WTC11 (cell line): ENCODE measurements at regions not wholly inside any gene's neighbourhood (a gene's known extent, or its start where the extent isn't known, plus 50 kb on each side); places are given as distances from the start of the nearest gene placed in this dataset.

Source experiments
- ATAC-seq: fragments of 200-7000 bp; cut with Tn5 transposase; 2 replicates; pipeline ENCODE4 v1.10.0; 2021; ENCODE audit warnings: mild to moderate bottlenecking, moderate library complexity
- CTCF ChIA-PET: fragments of 300-600 bp; sonication (Branson Sonifier 250); formaldehyde crosslinking; loops from one replicate; lab custom pipeline; 2021; ENCODE audit warnings: antibody characterized with exemption; lab: Charles Lee
- POLR2A ChIA-PET: fragments of 350-600 bp; sonication (Branson Sonifier 250); formaldehyde crosslinking; loops from one replicate; lab custom pipeline; 2021; ENCODE audit warnings: antibody characterized with exemption; lab: Charles Lee
- DNase-seq: peaks from one replicate; pipeline ENCODE4 v3.0.0; 2021; ENCODE audit warnings: low spot score
- H3K27ac Mint-ChIP-seq: 2 replicates; pipeline ENCODE4 v1.8.0; 2021; ENCODE audit warnings: mixed read lengths
- H3K27me3 Mint-ChIP-seq: 2 replicates; pipeline ENCODE4 v1.8.0; 2021; ENCODE audit warnings: low read depth, mild to moderate bottlenecking, moderate library complexity, mixed read lengths
- H3K36me3 Mint-ChIP-seq: 2 replicates; pipeline ENCODE4 v1.8.0; 2021; ENCODE audit warnings: mixed read lengths
- H3K4me1 Mint-ChIP-seq: 2 replicates; pipeline ENCODE4 v1.8.0; 2022; ENCODE audit warnings: mixed read lengths
- H3K4me3 Mint-ChIP-seq: 2 replicates; pipeline ENCODE4 v1.8.0; 2021; ENCODE audit warnings: mild to moderate bottlenecking, moderate library complexity, mixed read lengths
- H3K9me3 Mint-ChIP-seq: 2 replicates; pipeline ENCODE4 v1.8.0; 2021; ENCODE audit warnings: mixed read lengths
- ATF1 ChIP-seq: sonication (generic); formaldehyde crosslinking; IDR thresholded peaks from 2 replicates; pipeline ENCODE4 v1.8.1; 2023; ENCODE audit warnings: mild to moderate bottlenecking, moderate library complexity, missing genetic modification reagents
- ATF2 ChIP-seq: sonication (generic); formaldehyde crosslinking; IDR thresholded peaks from 2 replicates; pipeline ENCODE4 v1.8.1; 2022; ENCODE audit warnings: low read depth, missing genetic modification reagents, borderline replicate concordance
- CBFB ChIP-seq: sonication (generic); formaldehyde crosslinking; IDR thresholded peaks from 2 replicates; pipeline ENCODE4 v1.8.1; 2022; ENCODE audit warnings: mild to moderate bottlenecking, low read depth, missing genetic modification reagents
- CREB1 ChIP-seq: sonication (generic); formaldehyde crosslinking; IDR thresholded peaks from 2 replicates; pipeline ENCODE4 v1.8.0; 2023; ENCODE audit warnings: mild to moderate bottlenecking, missing genetic modification reagents
- FOXP1 ChIP-seq: sonication (generic); formaldehyde crosslinking; IDR thresholded peaks from 2 replicates; pipeline ENCODE4 v1.8.0; 2022; ENCODE audit warnings: missing genetic modification reagents, mild to moderate bottlenecking, moderate library complexity, borderline replicate concordance
- GRHL2 ChIP-seq: fragments of 250-450 bp; sonication (Bioruptor Pico); IDR thresholded peaks from 2 replicates; pipeline ENCODE4 v1.8.0; 2022; ENCODE audit warnings: mild to moderate bottlenecking, moderate library complexity; ENCODE audit not compliant: insufficient replicate concordance, severe bottlenecking
- HMGXB4 ChIP-seq: sonication (generic); formaldehyde crosslinking; IDR thresholded peaks from 2 replicates; pipeline ENCODE4 v1.8.1; 2023; ENCODE audit warnings: mild to moderate bottlenecking, moderate library complexity, missing genetic modification reagents
- IRF1 ChIP-seq: sonication (generic); formaldehyde crosslinking; IDR thresholded peaks from 2 replicates; pipeline ENCODE4 v1.8.0; 2023; ENCODE audit warnings: missing genetic modification reagents
- IRF2 ChIP-seq: sonication (generic); formaldehyde crosslinking; IDR thresholded peaks from 2 replicates; pipeline ENCODE4 v1.8.0; 2022; ENCODE audit warnings: low read depth, missing genetic modification reagents, borderline replicate concordance
- JUN ChIP-seq: sonication (generic); formaldehyde crosslinking; IDR thresholded peaks from 2 replicates; pipeline ENCODE4 v1.8.0; 2023; ENCODE audit warnings: mild to moderate bottlenecking, missing genetic modification reagents
- MXD4 ChIP-seq: fragments of 250-450 bp; sonication (Bioruptor Pico); IDR thresholded peaks from 2 replicates; pipeline ENCODE4 v1.8.0; 2021; ENCODE audit warnings: mild to moderate bottlenecking, moderate library complexity, borderline replicate concordance
- NR3C1 ChIP-seq: sonication (generic); formaldehyde crosslinking; conservative IDR thresholded peaks from 2 replicates; pipeline ENCODE4 v1.8.1; 2023; ENCODE audit warnings: low read depth, mild to moderate bottlenecking, missing genetic modification reagents
- RELA ChIP-seq: sonication (generic); formaldehyde crosslinking; IDR thresholded peaks from 2 replicates; pipeline ENCODE4 v1.8.1; 2022; ENCODE audit warnings: missing genetic modification reagents, mild to moderate bottlenecking, borderline replicate concordance
- STAT6 ChIP-seq: sonication (generic); formaldehyde crosslinking; conservative IDR thresholded peaks from 2 replicates; pipeline ENCODE4 v1.8.1; 2023; ENCODE audit warnings: mild to moderate bottlenecking, low read depth, missing genetic modification reagents, moderate library complexity
- TCF7 ChIP-seq: sonication (generic); formaldehyde crosslinking; IDR thresholded peaks from 2 replicates; pipeline ENCODE4 v1.8.0; 2022; ENCODE audit warnings: mild to moderate bottlenecking, low read depth, missing genetic modification reagents, moderate library complexity
- USF2 ChIP-seq: sonication (generic); formaldehyde crosslinking; IDR thresholded peaks from 2 replicates; pipeline ENCODE4 v1.8.1; 2023; ENCODE audit warnings: mild to moderate bottlenecking, missing genetic modification reagents, moderate library complexity
- ZMAT4 ChIP-seq: fragments of 250-450 bp; sonication (Bioruptor Pico); IDR thresholded peaks from 2 replicates; pipeline ENCODE4 v1.9.0; 2021; ENCODE audit warnings: mild to moderate bottlenecking
- ZNF219 ChIP-seq: sonication (generic); formaldehyde crosslinking; IDR thresholded peaks from 2 replicates; pipeline ENCODE4 v1.8.0; 2023; ENCODE audit warnings: missing genetic modification reagents, mild to moderate bottlenecking, borderline replicate concordance
- ZNF263 ChIP-seq: sonication (generic); formaldehyde crosslinking; IDR thresholded peaks from 2 replicates; pipeline ENCODE4 v1.8.1; 2022; ENCODE audit warnings: low read depth, mild to moderate bottlenecking, moderate library complexity, missing genetic modification reagents
- ZNF416 ChIP-seq: fragments of 250-450 bp; sonication (Bioruptor Pico); IDR thresholded peaks from 2 replicates; pipeline ENCODE4 v1.9.0; 2021; ENCODE audit warnings: mild to moderate bottlenecking, inconsistent platforms
- ZNF423 ChIP-seq: fragments of 250-450 bp; sonication (Bioruptor Pico); IDR thresholded peaks from 2 replicates; pipeline ENCODE4 v2.1.2; 2022; ENCODE audit warnings: mild to moderate bottlenecking, moderate library complexity
- ZNF425 ChIP-seq: fragments of 250-450 bp; sonication (Bioruptor Pico); conservative IDR thresholded peaks from 2 replicates; pipeline ENCODE4 v1.9.0; 2021; ENCODE audit warnings: mild to moderate bottlenecking
- ZSCAN18 ChIP-seq: fragments of 250-450 bp; sonication (Bioruptor Pico); IDR thresholded peaks from 2 replicates; pipeline ENCODE4 v2.1.2; 2022; ENCODE audit warnings: mild to moderate bottlenecking, moderate library complexity

- no peak for TF ChIP-seq CREB1 (CRISPR knock-in tag)
- no peak for TF ChIP-seq ZMAT4 (CRISPR knock-in tag)
- TF ChIP-seq GRHL2 (CRISPR knock-in tag) = no peak
- no peak for TF ChIP-seq NR3C1 (CRISPR knock-in tag)
- no peak for TF ChIP-seq STAT6 (CRISPR knock-in tag)
- TF ChIP-seq ATF2 (CRISPR knock-in tag) = no peak
- no peak for TF ChIP-seq HMGXB4 (CRISPR knock-in tag)
Measured at GRCh38 chr7:36036590-36036989, 116.5 kb upstream of the EEPD1 start (continued).

GRCh38 chr7:36037121-36037662, 115.9 kb upstream of the EEPD1 start:
- peaks cover 17% of the 10 kb centered on the region for H3K4me1 Mint-ChIP-seq
- ChIA-PET CTCF (interaction anchor here (1.3 kb wide), 1 partner anchor 11 kb away, joined by 3 read pairs; no protein-coding TSS in a partner anchor), POLR2A (no interaction called here)
- H3K27me3 Mint-ChIP-seq = no peaks in the 10 kb centered on the region; the same call in 1 of the 2 replicates
- DNase-seq (no peak), ATAC-seq (no peak)
- H3K4me3 Mint-ChIP-seq = no peak overlapping the region
- H3K36me3 Mint-ChIP-seq = no peaks in the 10 kb centered on the region
- peaks cover 3% of the 10 kb centered on the region; the same call in 1 of the 2 replicates for H3K9me3 Mint-ChIP-seq
- no peak overlapping the region for H3K27ac Mint-ChIP-seq
- TF ChIP-seq ATF1 (CRISPR knock-in tag) (no peak), MXD4 (CRISPR knock-in tag) (no peak), RELA (CRISPR knock-in tag) (no peak), TCF7 (CRISPR knock-in tag) (no peak), ZNF423 (CRISPR knock-in tag) (no peak), CREB1 (CRISPR knock-in tag) (no peak), ZNF219 (CRISPR knock-in tag) (no peak), FOXP1 (CRISPR knock-in tag) (no peak), CBFB (no peak), ZNF416 (CRISPR knock-in tag) (no peak), IRF2 (CRISPR knock-in tag) (no peak), IRF1 (no peak), ZNF263 (no peak), JUN (CRISPR knock-in tag) (no peak), ZSCAN18 (CRISPR knock-in tag) (no peak), ZMAT4 (CRISPR knock-in tag) (no peak), ZNF425 (CRISPR knock-in tag) (no peak), USF2 (no peak)
